ENCODE measurements at regions not wholly inside any gene's neighbourhood (a gene's known extent, or its start where the extent isn't known, plus 50 kb on each side); places are given as distances from the start of the nearest gene placed in this dataset.

DNA sequence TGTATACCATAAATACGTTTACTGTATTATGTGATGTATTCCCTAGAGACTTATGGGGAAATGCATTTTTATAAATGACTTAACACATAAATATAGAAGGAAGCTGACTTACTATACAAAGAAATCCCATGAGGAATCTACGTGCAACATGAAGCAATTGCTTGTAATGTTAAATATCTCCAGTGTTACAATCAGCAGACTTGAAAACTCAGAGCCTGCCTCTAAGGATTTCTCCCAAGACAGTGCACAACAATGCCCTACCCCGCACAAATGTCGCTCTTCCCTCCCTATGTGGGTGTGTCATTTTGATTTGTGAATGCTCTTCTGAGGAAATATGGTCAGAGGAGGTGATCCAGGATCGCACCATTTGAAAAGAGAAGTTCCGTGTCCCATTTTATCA is 629.0 kb downstream of the NR2F2 start:
- TF ChIP-seq, protein P1, sequence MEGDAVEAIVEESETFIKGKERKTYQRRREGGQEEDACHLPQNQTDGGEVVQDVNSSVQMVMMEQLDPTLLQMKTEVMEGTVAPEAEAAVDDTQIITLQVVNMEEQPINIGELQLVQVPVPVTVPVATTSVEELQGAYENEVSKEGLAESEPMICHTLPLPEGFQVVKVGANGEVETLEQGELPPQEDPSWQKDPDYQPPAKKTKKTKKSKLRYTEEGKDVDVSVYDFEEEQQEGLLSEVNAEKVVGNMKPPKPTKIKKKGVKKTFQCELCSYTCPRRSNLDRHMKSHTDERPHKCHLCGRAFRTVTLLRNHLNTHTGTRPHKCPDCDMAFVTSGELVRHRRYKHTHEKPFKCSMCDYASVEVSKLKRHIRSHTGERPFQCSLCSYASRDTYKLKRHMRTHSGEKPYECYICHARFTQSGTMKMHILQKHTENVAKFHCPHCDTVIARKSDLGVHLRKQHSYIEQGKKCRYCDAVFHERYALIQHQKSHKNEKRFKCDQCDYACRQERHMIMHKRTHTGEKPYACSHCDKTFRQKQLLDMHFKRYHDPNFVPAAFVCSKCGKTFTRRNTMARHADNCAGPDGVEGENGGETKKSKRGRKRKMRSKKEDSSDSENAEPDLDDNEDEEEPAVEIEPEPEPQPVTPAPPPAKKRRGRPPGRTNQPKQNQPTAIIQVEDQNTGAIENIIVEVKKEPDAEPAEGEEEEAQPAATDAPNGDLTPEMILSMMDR (conservative IDR thresholded peaks at IDR 0.05; ENCODE audit: low read depth, low read length) = no peak
- Histone ChIP-seq H3K36me3 (ENCODE audit: insufficient read depth) (no peaks in the 10 kb centered on the region), H3K4me1 (ENCODE audit: low read depth, poor library complexity, severe bottlenecking) (peaks cover 8% of the 10 kb centered on the region), H3K27ac (no peak overlapping the region), H3K4me3 (IDR thresholded peaks at IDR 0.05; ENCODE audit: insufficient read depth, low read depth, low read length) (no peak overlapping the region), H2AFZ (ENCODE audit: low read depth) (no peak overlapping the region), H3K79me2 (ENCODE audit: insufficient read depth, low read depth) (no peaks in the 10 kb centered on the region), H4K20me1 (ENCODE audit: insufficient read depth) (no peaks in the 10 kb centered on the region), H3K27me3 (ENCODE audit: insufficient read depth, low read depth) (no peaks in the 10 kb centered on the region), H3K9ac (no peak overlapping the region), H3K4me2 (no peak overlapping the region)

DNA sequence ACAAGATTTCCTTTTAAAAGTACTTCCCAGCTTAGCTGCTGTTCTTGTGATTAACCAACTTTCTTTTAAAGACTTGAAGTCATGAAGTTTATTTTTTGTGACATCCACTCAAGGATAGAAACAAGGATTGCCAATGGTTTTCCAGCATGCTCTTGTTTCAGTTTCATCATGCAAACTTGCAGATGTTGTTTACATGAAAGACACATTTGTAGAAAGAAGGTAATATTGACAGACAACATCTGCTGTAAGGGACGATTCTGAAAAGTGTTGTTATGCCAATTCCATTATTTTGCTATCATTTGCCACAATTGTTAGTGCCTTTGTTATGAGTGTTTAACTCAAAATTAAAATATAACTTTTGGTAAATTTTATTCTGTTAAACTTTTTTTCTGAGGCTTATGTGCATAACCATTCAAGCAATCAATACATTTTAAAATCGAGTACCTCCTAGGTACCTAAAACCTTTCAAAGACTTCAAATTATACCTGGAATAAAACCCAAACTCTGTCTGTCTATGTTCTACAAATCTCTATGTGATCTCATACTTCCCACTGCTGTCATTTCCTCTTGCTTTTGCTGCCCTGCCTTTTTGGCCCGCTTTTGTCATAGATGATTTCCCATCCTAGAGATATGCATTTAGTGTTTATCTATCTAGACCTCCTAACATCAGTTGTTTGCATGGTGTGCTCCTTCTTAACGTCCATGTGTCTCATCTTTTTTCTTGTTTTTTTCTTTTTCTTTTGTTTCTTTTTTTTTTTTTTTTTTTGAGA is 630.4 kb downstream of the NR2F2 start:
- no peaks in the 10 kb centered on the region for H3K79me2 ChIP-seq (ENCODE audit: insufficient read depth, low read depth)
- H3K9ac ChIP-seq = no peak overlapping the region
- H3K27ac ChIP-seq = no peak overlapping the region
- TF ChIP-seq, protein P1 (conservative IDR thresholded peaks at IDR 0.05; ENCODE audit: low read depth, low read length) = no peak
- peaks cover 8% of the 10 kb centered on the region for H3K4me1 ChIP-seq (ENCODE audit: low read depth, poor library complexity, severe bottlenecking)
- H2AFZ ChIP-seq (ENCODE audit: low read depth) = no peak overlapping the region
- H3K27me3 ChIP-seq (ENCODE audit: insufficient read depth, low read depth) = no peaks in the 10 kb centered on the region
- no peak overlapping the region for H3K4me3 ChIP-seq (IDR thresholded peaks at IDR 0.05; ENCODE audit: insufficient read depth, low read depth, low read length)
- H4K20me1 ChIP-seq (ENCODE audit: insufficient read depth) = no peaks in the 10 kb centered on the region
- H3K4me2 ChIP-seq = no peak overlapping the region
- no peaks in the 10 kb centered on the region for H3K36me3 ChIP-seq (ENCODE audit: insufficient read depth)

DNA sequence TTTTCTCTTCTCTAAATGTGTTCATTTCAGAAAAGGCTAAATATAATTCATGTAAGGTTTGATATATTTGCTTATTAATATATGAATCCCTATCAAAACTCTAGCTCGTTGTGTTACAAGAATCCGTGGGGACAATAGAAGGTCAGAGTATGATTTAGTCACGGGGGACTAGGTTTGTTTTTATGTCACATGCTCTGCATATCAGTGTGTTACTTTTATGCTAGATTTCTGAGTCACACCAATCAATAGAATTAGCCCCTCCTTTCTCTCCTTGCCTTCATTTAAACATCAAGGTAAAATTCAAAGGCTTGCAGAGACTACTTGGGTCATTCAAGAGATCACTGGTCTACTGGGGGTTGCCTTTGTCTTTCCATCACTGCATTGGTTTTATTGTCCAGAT is 636.1 kb downstream of the NR2F2 start:
- Histone ChIP-seq H3K27ac (no peak overlapping the region), H3K4me1 (ENCODE audit: low read depth, poor library complexity, severe bottlenecking) (no peaks in the 10 kb centered on the region), H3K4me3 (IDR thresholded peaks at IDR 0.05; ENCODE audit: insufficient read depth, low read depth, low read length) (no peak overlapping the region), H3K36me3 (ENCODE audit: insufficient read depth) (no peaks in the 10 kb centered on the region), H3K4me2 (no peak overlapping the region), H3K27me3 (ENCODE audit: insufficient read depth, low read depth) (no peaks in the 10 kb centered on the region), H3K9ac (no peak overlapping the region), H2AFZ (ENCODE audit: low read depth) (no peak overlapping the region), H4K20me1 (ENCODE audit: insufficient read depth) (no peaks in the 10 kb centered on the region), H3K79me2 (ENCODE audit: insufficient read depth, low read depth) (no peaks in the 10 kb centered on the region)
- TF ChIP-seq, protein P1 (conservative IDR thresholded peaks at IDR 0.05; ENCODE audit: low read depth, low read length) = no peak

DNA sequence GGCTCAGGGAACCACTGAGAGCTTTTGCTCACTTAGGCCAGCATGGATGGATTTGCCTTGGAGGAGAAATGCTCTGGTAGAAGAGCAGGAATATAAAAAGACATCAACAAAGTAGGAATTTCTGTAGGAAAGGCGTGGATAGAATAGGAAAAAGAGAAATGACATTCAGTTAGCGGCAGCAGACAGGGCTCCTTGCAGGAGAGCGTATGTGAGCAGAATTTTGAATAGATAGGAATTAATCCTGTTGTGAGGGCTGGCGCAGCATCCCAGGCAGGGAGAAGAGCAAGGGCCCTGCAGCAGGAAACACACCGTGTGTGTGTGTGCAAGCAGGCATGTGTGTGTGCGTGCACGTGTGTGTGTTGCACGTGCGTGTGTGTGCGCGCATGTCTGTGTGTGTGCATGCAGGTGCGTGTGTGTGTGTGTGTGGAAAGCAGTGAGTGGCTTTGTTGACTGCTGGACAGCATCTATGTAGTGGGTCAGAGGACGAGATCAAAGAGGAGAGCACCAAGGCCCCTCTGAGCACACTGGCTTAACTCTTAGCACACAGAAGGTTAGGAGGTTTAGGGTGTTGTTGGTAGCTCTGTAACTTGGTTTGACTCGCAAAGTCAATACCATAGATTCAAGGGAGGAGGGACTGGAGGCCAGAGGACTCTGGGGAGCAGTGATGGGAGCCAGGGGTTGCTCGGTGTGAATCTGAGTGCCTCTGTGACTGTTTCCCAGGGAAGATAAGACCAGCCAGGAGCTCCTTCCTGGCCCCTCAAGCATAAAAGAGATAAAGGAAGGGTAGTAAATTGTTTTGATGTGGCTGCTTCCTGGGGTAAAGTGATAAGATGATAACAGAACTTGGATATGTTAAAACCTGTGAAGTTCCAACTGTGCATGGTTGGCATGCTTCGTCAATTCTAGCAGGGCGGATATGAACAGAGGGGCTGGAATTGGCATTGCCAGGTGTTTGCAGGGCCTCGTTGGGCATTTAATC is 639.5 kb downstream of the NR2F2 start:
- Histone ChIP-seq H3K4me2 (no peak overlapping the region), H2AFZ (ENCODE audit: low read depth) (no peak overlapping the region), H4K20me1 (ENCODE audit: insufficient read depth) (no peaks in the 10 kb centered on the region), H3K79me2 (ENCODE audit: insufficient read depth, low read depth) (no peaks in the 10 kb centered on the region), H3K27ac (no peak overlapping the region), H3K27me3 (ENCODE audit: insufficient read depth, low read depth) (no peaks in the 10 kb centered on the region), H3K4me3 (IDR thresholded peaks at IDR 0.05; ENCODE audit: insufficient read depth, low read depth, low read length) (no peak overlapping the region), H3K36me3 (ENCODE audit: insufficient read depth) (no peaks in the 10 kb centered on the region), H3K4me1 (ENCODE audit: low read depth, poor library complexity, severe bottlenecking) (no peaks in the 10 kb centered on the region), H3K9ac (no peak overlapping the region)
- TF ChIP-seq, protein P1 (conservative IDR thresholded peaks at IDR 0.05; ENCODE audit: low read depth, low read length) = no peak

Data from KMS-11 (cell line).